Esophagus (tissue), 2 donors: ENCODE measurements at regions not wholly inside any gene's neighbourhood (a gene's known extent, or its start where the extent isn't known, plus 50 kb on each side); places are given as distances from the start of the nearest gene placed in this dataset.

Source experiments
- H3K27ac ChIP-seq, 2 donors: one replicate each; pipeline ENCODE4 v1.5.1; 2013; ENCODE audit warnings: low read depth in 2 of 2, mild to moderate bottlenecking in 2 of 2, inconsistent platforms in 1 of 2, low read length in 1 of 2, moderate library complexity in 1 of 2
- H3K27me3 ChIP-seq, 2 donors: one replicate each; pipeline ENCODE4 v1.6.1; 2013; ENCODE audit warnings: low read length in 2 of 2, control low read depth in 1 of 2, mild to moderate bottlenecking in 1 of 2; ENCODE audit not compliant: insufficient read depth in 2 of 2, control insufficient read depth in 1 of 2
- H3K36me3 ChIP-seq, 2 donors: one replicate each; pipeline ENCODE4 v1.6.1; 2013; ENCODE audit warnings: low read length in 1 of 2; ENCODE audit not compliant: control insufficient read depth in 2 of 2, insufficient read depth in 2 of 2
- H3K4me1 ChIP-seq, 2 donors: one replicate each; pipeline ENCODE4 v1.6.1; 2013; ENCODE audit warnings: low read length in 1 of 2; ENCODE audit not compliant: control insufficient read depth in 2 of 2, insufficient read depth in 2 of 2
- H3K4me3 ChIP-seq, 2 donors: one replicate each; pipeline ENCODE4 v1.5.1; 2013; ENCODE audit warnings: low read length in 2 of 2, mild to moderate bottlenecking in 2 of 2, low read depth in 1 of 2, moderate library complexity in 1 of 2
- H3K9me3 ChIP-seq, 2 donors: one replicate each; pipeline ENCODE4 v1.6.1; 2013; ENCODE audit warnings: mild to moderate bottlenecking in 2 of 2, low read depth in 1 of 2, low read length in 1 of 2, moderate library complexity in 1 of 2; ENCODE audit not compliant: control insufficient read depth in 2 of 2, insufficient read depth in 1 of 2
- WGBS, 2 donors: extraction: QIAGEN DNeasy Blood & Tissue Kit; methylation state at CpG; one replicate each; pipeline ENCODE4 v1.1.7; 2013; 5-methylcytosine and 5-hydroxymethylcytosine counted together
- donor health status: healthy with polysubstance abuse.
- donor health status: Bipolar disorder and iron deficiency.

DNA sequence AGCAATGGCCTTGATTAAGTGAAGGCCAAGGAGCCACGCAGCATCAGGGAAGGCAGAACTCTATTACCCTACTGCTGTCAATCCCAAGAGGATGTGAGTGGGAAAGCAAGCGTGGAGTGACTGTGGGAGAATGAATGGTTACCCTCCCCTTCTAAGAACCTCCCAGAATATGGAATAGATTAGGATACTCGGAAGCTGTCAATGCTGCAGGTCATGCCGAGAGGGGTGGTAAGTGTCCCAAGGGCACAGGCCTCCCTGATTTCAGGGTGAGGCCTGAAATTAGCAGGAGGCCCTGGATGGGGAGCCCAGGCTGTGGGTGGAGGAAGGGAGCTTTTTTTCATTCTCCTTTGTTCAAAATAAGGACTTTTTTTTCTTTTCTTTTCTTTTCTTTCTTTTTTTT lies 179.9 kb upstream of the JAG1 start:
- Histone ChIP-seq H3K27ac (no peak overlapping the region), H3K36me3 (no peaks in the 10 kb centered on the region), H3K4me3 (no peak overlapping the region), H3K9me3 (peaks cover 0 to 2% of the 10 kb centered on the region in 2 donors), H3K27me3 (no peaks in the 10 kb centered on the region), H3K4me1 (no peaks in the 10 kb centered on the region)
- WGBS, 2 donors, result 86 to 90% methylated on average over 4 of the region's 4 CpGs

DNA sequence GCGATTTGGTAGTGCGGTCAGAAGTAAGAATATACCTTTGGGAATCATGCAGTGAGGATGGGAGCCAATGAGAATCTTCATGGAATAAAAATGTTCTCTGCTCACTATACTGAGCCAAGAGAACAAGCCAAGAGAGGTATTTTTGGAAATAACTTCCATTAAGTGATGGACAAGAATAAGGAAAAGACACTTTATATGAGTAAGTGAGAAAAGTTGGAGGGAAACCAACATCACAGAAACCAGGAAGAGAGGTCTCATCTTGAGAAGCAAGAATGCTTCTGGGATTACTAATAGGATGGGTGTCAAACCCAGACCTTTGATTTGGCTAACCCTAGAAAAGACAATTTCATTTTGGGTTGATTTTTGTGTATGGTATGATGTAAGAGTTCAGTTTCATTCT lies 181.2 kb upstream of the JAG1 start:
- WGBS, 2 donors, result 87% methylated on average over 2 of the region's 2 CpGs

DNA sequence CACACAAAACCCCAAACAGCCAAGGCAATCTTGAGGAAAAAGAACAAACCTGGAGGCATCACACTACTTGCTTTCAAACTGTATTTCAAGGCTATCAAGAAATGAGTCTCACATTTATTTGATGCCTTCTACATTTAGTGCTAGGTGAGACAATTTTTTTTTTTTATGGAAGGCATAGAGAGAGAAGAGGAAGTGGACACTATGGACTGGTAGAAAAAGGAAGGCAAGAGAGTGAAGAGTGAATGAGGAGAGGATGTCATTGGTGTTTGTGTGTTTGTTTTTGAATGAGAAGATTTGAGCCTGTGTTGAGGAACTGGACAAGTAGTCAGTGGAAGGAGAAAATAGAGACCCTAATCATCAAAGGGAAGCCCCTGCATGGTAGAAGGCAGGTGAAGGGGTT lies 182.0 kb upstream of the JAG1 start:
- Histone ChIP-seq H3K36me3 (no peaks in the 10 kb centered on the region), H3K4me1 (no peaks in the 10 kb centered on the region), H3K4me3 (no peak overlapping the region), H3K27me3 (no peaks in the 10 kb centered on the region), H3K9me3 (peaks cover 0 to 2% of the 10 kb centered on the region in 2 donors), H3K27ac (no peak overlapping the region)

More for the DNA sequence above, 181.2 kb upstream of the JAG1 start:
- Histone ChIP-seq H3K27me3 (no peaks in the 10 kb centered on the region), H3K27ac (no peak overlapping the region), H3K4me1 (no peaks in the 10 kb centered on the region), H3K9me3 (peaks cover 0 to 2% of the 10 kb centered on the region in 2 donors), H3K36me3 (no peaks in the 10 kb centered on the region), H3K4me3 (no peak overlapping the region)

DNA sequence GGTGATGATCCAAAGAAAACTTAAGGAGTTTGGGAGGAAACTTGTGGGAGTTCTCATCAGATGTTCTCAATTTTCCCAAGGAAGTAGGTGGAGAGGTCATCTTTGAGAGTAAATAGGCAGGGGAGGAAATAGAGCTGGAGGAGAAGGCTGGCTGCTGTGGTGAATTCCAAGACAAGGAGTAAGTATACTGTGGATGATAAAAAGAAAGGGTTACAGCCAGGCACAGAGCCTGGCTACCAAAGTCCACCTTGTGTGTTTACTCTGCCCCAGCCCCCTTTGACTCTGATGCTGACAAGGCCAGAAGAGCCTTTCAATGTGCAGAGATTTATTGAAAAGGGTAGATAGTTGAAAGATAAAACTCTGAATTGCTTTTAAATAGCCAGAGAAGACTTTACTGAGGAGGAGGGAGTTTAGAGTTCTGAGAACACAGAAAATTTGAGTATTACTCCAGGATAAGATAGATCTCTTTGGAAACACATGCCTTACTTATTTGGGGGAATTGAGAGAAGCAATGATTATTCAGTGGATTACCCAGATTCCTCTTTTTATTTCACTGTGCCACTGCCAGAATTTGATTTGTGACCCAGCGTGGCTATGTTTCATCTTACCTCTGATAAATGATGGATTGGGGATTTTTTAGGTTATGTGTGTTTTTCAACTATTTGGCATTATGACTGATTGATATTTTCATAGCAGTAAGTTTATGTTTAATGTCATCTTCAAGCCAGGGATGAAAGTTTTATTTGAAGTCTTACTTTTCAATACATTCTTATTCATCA lies 182.6 kb upstream of the JAG1 start:
- H3K27ac ChIP-seq, result no peak overlapping the region
- WGBS, 2 donors, result 74 to 84% methylated on average over 1 of the region's 1 CpG
- no peaks in the 10 kb centered on the region for H3K36me3 ChIP-seq
- no peaks in the 10 kb centered on the region for H3K27me3 ChIP-seq
- peaks cover 0 to 2% of the 10 kb centered on the region in 2 donors for H3K9me3 ChIP-seq
- no peak overlapping the region for H3K4me3 ChIP-seq
- no peaks in the 10 kb centered on the region for H3K4me1 ChIP-seq

DNA sequence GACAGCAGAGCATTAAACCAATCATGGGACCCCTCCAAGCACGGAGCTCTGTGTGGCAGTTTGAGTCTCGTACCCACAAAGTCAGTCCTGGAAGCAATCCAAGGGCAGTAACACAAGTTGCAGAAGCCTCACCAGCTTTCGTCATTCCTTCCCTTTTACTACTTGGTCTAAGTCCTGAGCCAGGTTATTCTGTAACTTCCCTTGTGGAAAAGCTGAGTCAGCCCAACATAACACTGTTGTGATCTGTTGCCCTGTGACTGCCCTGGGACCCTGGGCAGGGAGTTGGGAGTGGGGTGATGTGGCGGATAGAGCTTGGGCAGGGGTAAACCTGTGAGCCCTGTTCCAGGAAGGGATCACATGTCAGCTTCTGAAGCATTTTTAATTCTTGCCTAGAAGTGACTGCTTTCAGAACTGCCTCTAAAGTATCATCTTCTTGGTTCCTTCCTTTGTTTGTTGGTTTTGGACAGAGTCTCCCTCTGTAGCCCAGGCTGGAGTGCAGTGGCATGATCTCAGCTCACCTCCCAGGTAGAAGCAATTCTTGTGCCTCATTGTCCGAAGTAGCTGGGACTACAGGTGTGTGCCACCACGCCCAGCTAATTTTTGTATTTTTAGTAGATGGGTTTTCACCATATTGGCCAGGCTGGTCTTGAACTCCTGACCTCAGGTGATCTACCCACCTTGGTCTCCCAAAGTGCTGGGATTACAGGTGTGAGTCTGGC lies 183.7 kb upstream of the JAG1 start:
- 55 to 68% methylated on average over 6 of the region's 6 CpGs for WGBS, 2 donors
- H3K27ac ChIP-seq, result no peak overlapping the region

DNA sequence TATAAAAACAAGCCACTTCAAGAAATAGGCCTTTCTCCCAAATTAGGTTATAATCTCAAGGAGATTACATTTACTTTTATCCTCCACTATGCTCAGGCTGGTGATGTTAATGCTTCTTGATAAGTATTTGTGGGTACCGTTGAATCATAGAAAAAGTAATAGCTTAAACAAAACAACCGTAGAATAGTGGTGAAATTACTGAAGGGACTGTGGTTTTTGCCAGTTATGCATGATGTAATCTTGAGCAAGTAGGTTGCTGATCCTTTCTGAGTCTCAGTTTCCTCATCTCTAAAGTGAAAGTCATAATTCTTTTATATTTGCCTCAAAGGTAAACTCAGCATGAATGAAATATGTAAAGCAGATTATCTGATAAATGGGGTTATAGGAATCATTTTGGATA lies 187.3 kb upstream of the JAG1 start:
- Histone ChIP-seq H3K27me3 (no peaks in the 10 kb centered on the region), H3K4me1 (peaks cover 0 to 12% of the 10 kb centered on the region in 2 donors), H3K4me3 (no peak overlapping the region), H3K36me3 (no peaks in the 10 kb centered on the region), H3K27ac (no peak overlapping the region), H3K9me3 (no peaks in the 10 kb centered on the region)
- WGBS, 2 donors, result 51 to 62% methylated on average over 2 of the region's 2 CpGs

More for the DNA sequence above, 183.7 kb upstream of the JAG1 start:
- H3K36me3 ChIP-seq, result no peaks in the 10 kb centered on the region
- no peaks in the 10 kb centered on the region for H3K4me1 ChIP-seq
- H3K27me3 ChIP-seq, result no peaks in the 10 kb centered on the region
- peaks cover 0 to 2% of the 10 kb centered on the region in 2 donors for H3K9me3 ChIP-seq
- H3K4me3 ChIP-seq, result no peak overlapping the region

- Histone ChIP-seq H3K4me3 (no peak overlapping the region), H3K4me1 (peaks cover 0 to 12% of the 10 kb centered on the region in 2 donors), H3K27me3 (no peaks in the 10 kb centered on the region), H3K9me3 (no peaks in the 10 kb centered on the region), H3K36me3 (no peaks in the 10 kb centered on the region), H3K27ac (peak overlapping the region in 1 of 2 donors; percentile 14)
- WGBS, 2 donors, result 23 to 31% methylated on average over 2 of the region's 2 CpGs
Measured at GRCh38 chr20:10861619-10862018, 187.8 kb upstream of the JAG1 start.

GRCh38 chr20:10863337-10864060 lies 189.7 kb upstream of the JAG1 start:
- no peaks in the 10 kb centered on the region for H3K9me3 ChIP-seq
- WGBS, 2 donors, result 30 to 42% methylated on average over 6 of the region's 6 CpGs
- H3K27ac ChIP-seq, result peak overlapping the region; percentile 89 to 94

GRCh38 chr20:10864076-10864672 lies 190.4 kb upstream of the JAG1 start:
- Histone ChIP-seq H3K27ac (peak overlapping the region; percentile 89 to 94), H3K4me1 (peaks cover 0 to 12% of the 10 kb centered on the region in 2 donors), H3K4me3 (no peak overlapping the region), H3K36me3 (no peaks in the 10 kb centered on the region), H3K27me3 (no peaks in the 10 kb centered on the region), H3K9me3 (no peaks in the 10 kb centered on the region)
- WGBS, 2 donors, result 19 to 20% methylated on average over 8 of the region's 8 CpGs

More at GRCh38 chr20:10863337-10864060, 189.7 kb upstream of the JAG1 start:
- peaks cover 0 to 12% of the 10 kb centered on the region in 2 donors for H3K4me1 ChIP-seq
- H3K27me3 ChIP-seq, result no peaks in the 10 kb centered on the region
- H3K4me3 ChIP-seq, result no peak overlapping the region
- no peaks in the 10 kb centered on the region for H3K36me3 ChIP-seq
